GM19324 (cell line): ENCODE measurements at regions not wholly inside any gene's neighbourhood (a gene's known extent, or its start where the extent isn't known, plus 50 kb on each side); places are given as distances from the start of the nearest gene placed in this dataset.
"Not testable (repeated sequence)": the region's sequence is repeated elsewhere in the genome, so short reads cannot be mapped to it uniquely, and the experiment has no call there.

Source experiments
- ATAC-seq: cut with Tn5 transposase; IDR thresholded peaks from one replicate; pipeline ENCODE4 v1.9.1; 2021; ENCODE audit warnings: mild to moderate bottlenecking, moderate library complexity; ENCODE audit not compliant: unreplicated experiment, low FRiP score

- ATAC-seq = no peak
Measured at GRCh38 chr3:95654570-95655362, 1159.6 kb upstream of the EPHA6 start.

DNA sequence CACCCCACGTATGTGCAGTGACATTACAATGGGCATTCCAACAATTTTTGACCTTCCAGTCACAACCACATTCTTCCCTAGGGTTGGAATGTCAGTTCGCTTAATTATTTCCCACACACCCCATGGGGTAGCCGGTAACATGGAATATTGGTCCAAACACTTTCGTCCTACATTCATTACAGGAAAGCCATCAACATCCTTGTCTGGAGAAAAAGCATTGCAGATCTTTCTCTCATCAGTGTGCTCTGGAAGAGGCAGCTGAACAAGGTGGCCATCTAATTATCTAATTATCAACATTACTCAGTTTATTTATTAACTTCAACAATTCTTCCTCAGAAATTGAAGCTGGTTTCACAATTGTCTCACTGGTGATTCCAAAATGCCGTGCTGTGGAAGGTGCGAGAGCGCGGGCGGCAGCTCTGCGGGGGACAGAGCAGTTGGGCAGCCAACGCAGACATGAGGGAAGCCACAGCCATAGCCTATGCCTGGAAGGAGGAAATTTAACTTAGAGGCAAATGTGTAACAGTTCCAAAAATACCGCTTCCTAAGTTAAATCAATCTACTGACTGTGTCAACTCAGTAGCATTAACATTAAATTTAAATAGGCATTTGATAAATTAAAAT, 1158.9 kb upstream of the EPHA6 start:
- no peak for ATAC-seq

DNA sequence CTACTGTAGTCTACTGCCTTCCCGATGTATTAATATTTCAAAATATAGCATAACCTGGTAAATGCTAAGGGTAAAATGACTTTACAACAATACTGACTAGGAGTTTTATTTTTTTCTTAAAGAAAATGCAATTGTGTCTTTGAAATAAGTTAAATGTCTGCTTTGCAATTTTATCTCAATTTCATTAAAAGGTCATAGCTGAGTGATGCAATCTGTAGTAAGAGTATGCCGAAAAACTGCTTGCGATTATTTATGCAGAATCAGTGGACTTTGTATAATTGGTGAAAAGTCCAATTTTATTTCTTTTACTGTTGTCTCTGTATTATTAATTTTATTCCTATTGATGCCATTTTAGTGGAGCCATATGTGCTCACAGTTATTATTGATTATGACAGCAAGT, 1143.6 kb upstream of the EPHA6 start:
- no peak for ATAC-seq

- no peak for ATAC-seq
Measured at GRCh38 chr3:95673215-95673614, 1141.2 kb upstream of the EPHA6 start.

DNA sequence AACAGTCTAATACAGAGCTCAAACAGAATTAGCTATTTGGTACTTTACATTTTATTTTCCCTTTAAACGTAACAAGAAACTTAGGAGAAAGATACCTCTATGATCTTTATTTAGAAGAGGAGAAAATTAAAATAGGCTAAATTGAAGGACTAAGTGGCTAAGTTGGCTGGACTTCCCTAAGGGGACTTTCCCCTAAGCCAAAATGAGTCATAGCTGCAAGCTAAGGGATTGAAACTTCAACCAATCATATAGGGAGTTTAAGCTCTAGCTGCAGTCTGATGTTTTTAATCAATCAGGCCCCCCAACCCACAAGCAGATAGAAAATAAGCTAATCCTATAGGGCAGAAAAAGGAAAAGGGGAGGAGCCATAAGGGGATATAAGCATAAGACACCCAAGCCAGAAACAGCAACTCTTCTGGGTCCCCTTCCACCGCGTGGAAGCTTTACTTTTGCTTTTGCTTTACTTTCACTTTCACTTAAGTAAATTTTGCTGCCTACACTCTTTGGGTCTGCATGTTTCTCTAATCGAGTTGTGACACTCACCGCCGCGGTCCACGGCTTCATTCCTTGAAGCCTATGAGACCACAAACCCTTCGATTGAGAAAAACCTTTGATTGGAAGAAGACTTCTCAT, 1108.5 kb upstream of the EPHA6 start:
- ATAC-seq = peak; percentile 83

GRCh38 chr3:95707268-95707667, 1107.1 kb upstream of the EPHA6 start:
- no peak for ATAC-seq

DNA sequence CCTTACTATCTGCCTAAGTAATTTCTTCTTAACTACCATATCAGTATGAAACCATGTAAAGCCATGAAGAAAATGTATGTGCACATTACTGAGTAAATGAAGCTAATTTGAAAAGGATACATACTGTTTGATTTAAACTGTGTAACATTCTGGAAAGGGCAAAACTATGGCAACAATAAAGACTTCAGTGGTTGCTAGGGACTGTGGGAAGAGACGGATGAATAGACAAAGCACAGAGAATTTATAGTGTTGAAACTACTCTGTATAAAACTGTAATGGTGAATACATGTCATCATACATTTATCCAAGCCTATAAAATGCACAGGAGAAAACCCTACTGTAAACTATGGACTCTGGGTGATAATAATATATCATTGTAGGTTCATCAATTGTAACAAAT, 1103.7 kb upstream of the EPHA6 start:
- ATAC-seq = no peak

DNA sequence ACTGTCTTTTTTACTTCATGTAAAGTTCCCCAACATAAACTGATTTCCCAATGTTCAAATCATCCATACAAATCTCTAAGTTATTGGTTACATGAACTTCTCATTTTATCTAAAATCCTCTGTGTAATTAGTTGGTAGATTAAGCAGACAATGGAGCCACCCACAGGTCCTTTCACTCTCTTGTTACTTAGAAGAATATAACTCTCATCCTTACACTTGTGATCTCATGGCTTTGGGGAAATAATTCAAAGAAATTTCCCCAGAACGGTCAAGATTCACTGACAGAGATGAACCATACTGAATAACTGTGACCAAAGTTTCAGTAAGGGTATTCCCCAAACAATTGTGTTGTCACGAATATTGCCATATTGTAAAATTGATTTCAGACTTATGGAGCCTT, 1102.6 kb upstream of the EPHA6 start:
- ATAC-seq = no peak

- no peak for ATAC-seq
Measured at GRCh38 chr3:95715128-95715527, 1099.3 kb upstream of the EPHA6 start.

GRCh38 chr3:95717048-95717447, 1097.3 kb upstream of the EPHA6 start:
- ATAC-seq = no peak

- ATAC-seq = no peak
Measured at GRCh38 chr3:95718168-95718567, 1096.2 kb upstream of the EPHA6 start.

GRCh38 chr3:95719481-95719880, 1094.9 kb upstream of the EPHA6 start:
- ATAC-seq = no peak

- ATAC-seq = peak; percentile 68
Measured at GRCh38 chr3:95721938-95722337, 1092.5 kb upstream of the EPHA6 start.

DNA sequence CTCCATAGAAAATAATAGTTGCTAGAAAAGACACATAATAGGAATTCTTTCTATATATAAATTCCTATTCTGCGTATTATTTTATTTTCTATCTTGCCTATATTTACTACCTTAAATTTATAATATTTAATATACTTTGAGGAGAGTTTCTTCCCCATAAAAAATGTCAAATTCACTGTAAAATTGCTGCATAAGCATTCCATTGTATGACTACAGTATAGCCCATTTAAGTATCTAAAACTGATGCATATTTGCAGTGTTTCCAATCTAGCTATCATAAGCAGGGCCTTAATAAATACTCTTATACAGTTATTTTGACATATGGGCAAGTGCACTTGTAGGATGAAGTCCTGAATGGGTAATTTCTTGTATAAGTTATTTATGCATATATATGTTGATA, 1088.6 kb upstream of the EPHA6 start:
- no peak for ATAC-seq

- ATAC-seq = no peak
Measured at GRCh38 chr3:95731753-95732152, 1082.6 kb upstream of the EPHA6 start.

DNA sequence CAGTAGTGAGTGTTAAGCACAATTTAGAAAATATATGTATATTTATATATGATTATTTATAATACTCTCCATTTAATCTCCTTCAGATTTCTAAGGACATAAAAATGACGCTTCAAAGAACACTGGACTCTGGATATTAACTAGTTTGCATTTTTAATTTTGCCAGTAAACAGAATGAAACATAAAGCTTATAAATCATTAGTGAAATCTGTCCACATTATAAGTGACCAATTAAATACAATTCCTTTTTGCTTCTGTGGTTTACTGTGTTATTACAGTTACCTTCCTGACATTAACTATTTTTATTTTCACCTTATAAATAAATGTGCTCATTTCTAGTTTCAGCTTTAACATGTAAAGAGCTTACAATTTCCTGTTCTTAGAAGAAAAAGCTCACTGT, 1081.1 kb upstream of the EPHA6 start:
- no peak for ATAC-seq

DNA sequence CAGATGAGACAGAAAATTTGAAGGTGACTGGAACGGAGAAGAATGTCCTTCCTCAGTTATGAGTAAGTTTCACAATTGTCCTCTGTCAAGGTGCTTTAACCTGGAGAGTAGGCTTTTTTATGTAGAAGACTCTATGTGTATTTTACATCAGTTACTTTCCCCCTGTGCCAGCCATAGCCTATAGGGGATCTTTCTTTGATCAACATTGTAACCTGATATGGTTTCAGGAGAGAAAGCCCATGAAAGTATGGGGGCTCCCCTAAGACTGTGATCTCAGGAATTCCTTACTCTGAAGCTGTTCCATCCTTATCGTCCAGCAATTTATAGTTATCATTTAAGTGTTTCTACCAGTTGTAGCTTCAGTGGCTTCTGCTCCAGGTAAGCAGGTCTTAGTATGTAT, 1076.3 kb upstream of the EPHA6 start:
- ATAC-seq = no peak

- not testable (repeated sequence) for ATAC-seq
Measured at GRCh38 chr3:95744896-95745295, 1069.5 kb upstream of the EPHA6 start.

DNA sequence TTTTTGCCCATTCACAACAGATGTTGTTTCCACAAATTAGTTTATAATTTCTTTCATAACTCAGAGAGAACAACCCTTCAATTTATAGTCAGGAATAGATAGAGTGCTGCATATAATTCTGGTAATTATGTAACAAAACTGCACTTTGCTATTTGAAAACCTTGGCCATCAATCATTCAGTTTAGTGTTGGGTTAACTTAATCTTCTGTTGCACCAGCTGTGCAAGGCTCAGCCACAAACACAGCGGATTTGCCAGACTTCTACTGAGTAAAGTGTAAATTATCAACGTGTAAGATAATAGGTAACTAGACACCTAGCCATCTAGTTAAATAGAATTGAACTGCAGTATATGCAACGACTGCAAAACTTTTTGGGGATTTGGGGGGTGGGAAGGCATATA, 1064.3 kb upstream of the EPHA6 start:
- ATAC-seq = no peak

- no peak for ATAC-seq
Measured at GRCh38 chr3:95751509-95751908, 1062.9 kb upstream of the EPHA6 start.

DNA sequence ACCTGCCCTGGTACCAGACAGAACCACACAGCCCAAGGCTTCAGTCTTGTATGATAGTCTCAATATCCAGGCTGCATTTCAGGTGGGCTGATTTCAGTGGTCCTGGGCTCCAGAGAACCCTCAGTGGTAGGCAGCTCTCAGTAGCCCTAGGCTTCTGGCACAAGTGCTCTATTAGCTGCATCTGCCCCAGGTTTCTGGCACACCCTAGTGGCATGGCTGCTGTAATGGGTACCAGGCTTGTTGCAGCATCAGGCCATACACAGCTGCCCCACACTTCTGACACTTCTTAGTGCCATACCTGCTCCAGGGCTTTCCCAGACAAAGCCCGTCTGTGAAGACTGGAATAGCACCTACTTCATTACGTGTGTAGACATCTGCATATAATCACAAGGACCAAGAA, 1062.2 kb upstream of the EPHA6 start:
- ATAC-seq = no peak

DNA sequence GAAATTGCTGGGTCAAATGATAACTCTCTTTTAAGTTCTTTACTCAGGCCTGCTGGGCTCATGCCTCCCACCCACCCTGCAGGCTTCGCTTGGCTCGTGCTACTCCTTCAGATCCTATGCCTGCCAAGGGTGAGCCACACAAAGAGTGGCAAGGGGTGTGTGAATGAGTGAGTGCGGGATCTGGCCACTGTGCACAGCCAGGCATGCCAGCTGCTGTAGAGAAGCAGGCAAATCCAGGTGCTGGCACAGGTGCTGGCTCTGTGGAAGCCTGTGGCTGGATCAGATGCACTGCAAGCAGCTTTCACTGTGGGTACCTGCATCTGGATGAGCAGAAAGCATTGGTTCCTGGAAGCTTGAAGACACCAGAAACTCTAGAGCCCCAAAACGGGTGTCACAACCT, 1055.7 kb upstream of the EPHA6 start:
- ATAC-seq = no peak
